SK-N-SH (cell line): ENCODE measurements at regions not wholly inside any gene's neighbourhood (a gene's known extent, or its start where the extent isn't known, plus 50 kb on each side); places are given as distances from the start of the nearest gene placed in this dataset.

Source experiments
- CTCF ChIA-PET: fragments of 300-600, 350-600 bp; formaldehyde crosslinking; extraction: SDS; loops from one replicate; lab custom pipeline; 2021; lab: Yijun Ruan, JAX
- POLR2A ChIA-PET: fragments of 350-600 bp; sonication (Branson Sonifier 250); formaldehyde crosslinking; extraction: SDS; loops from one replicate; lab custom pipeline; 2020; ENCODE audit warnings: antibody characterized with exemption, inconsistent platforms; lab: Yijun Ruan, JAX
- DNase-seq: peaks from one replicate; pipeline ENCODE4 v3.0.0; 2012
- H2AFZ ChIP-seq: fragments of 200-600 bp; sonication (generic); 2 replicates; pipeline ENCODE4 v1.8.1; 2016; ENCODE audit warnings: antibody characterized with exemption, mild to moderate bottlenecking, low read depth
- H3F3A ChIP-seq: fragments of 200-600 bp; sonication (generic); replicated peaks from 2 replicates; pipeline ENCODE3; 2016; ENCODE audit warnings: antibody characterized with exemption, mild to moderate bottlenecking; ENCODE audit not compliant: insufficient read depth
- H3K27ac ChIP-seq, 2 experiments: fragments of 200-500 bp in 1 of 2; fragments of 200-600 bp in 1 of 2; sonication (Bioruptor generic) in 1 of 2; sonication (generic), shearing (Covaris generic) in 1 of 2; 2 replicates each; pipeline versions ENCODE4 v1.5.1 to v1.6.1; 2014 to 2016; ENCODE audit warnings: low read depth in 2 of 2, inconsistent platforms in 1 of 2, low read length in 1 of 2, mild to moderate bottlenecking in 1 of 2, mixed read lengths in 1 of 2
- H3K27me3 ChIP-seq: fragments of 200-600 bp; sonication (generic), shearing (Covaris generic); 2 replicates; pipeline ENCODE4 v1.6.1; 2016; ENCODE audit warnings: mixed run types; ENCODE audit not compliant: insufficient read depth
- H3K36me3 ChIP-seq, 2 experiments: fragments of 200-500 bp in 1 of 2; fragments of 200-600 bp in 1 of 2; sonication (Bioruptor generic) in 1 of 2; sonication (generic) in 1 of 2; replicated peaks in 1 of 2; 2 replicates each; pipeline versions ENCODE3 to v1.5.1; 2014 to 2016; ENCODE audit warnings: low read length in 1 of 2, mild to moderate bottlenecking in 1 of 2; ENCODE audit not compliant: insufficient read depth in 2 of 2, control insufficient read depth in 1 of 2
- H3K4me1 ChIP-seq, 2 experiments: fragments of 200-500 bp in 1 of 2; fragments of 200-600 bp in 1 of 2; sonication (Bioruptor generic) in 1 of 2; sonication (generic), shearing (Covaris generic) in 1 of 2; 2 replicates each; pipeline versions ENCODE4 v1.5.1 to v1.6.1; 2014 to 2016; ENCODE audit warnings: low read depth in 1 of 2, low read length in 1 of 2, mixed run types in 1 of 2; ENCODE audit not compliant: insufficient read depth in 2 of 2, control insufficient read depth in 1 of 2
- H3K4me2 ChIP-seq: fragments of 200-600 bp; sonication (generic), shearing (Covaris generic); 2 replicates; pipeline ENCODE4 v1.6.1; 2017; ENCODE audit warnings: mixed run types
- H3K4me3 ChIP-seq, 2 experiments: fragments of 200-500 bp in 1 of 2; fragments of 200-600 bp in 1 of 2; sonication (Bioruptor generic) in 1 of 2; sonication (generic), shearing (Covaris generic) in 1 of 2; 2 replicates each; pipeline versions ENCODE4 v1.5.1 to v1.8.1; 2014 to 2016; ENCODE audit warnings: low read depth in 2 of 2, inconsistent platforms in 1 of 2, low read length in 1 of 2, mild to moderate bottlenecking in 1 of 2, mixed read lengths in 1 of 2, moderate library complexity in 1 of 2
- H3K79me2 ChIP-seq: fragments of 200-600 bp; sonication (generic); 2 replicates; pipeline ENCODE4 v1.8.1; 2017; ENCODE audit warnings: mild to moderate bottlenecking; ENCODE audit not compliant: insufficient read depth
- H3K9ac ChIP-seq: fragments of 200-600 bp; sonication (generic); 2 replicates; pipeline ENCODE4 v1.6.1; 2017; ENCODE audit warnings: mixed run types
- H3K9me2 ChIP-seq: fragments of 200-600 bp; sonication (generic); 2 replicates; pipeline ENCODE4 v1.6.1; 2017; ENCODE audit warnings: mixed run types
- H3K9me3 ChIP-seq: fragments of 200-600 bp; sonication (generic); 2 replicates; pipeline ENCODE4 v1.6.1; 2017; ENCODE audit warnings: mixed run types, mild to moderate bottlenecking, moderate library complexity
- H4K20me1 ChIP-seq: fragments of 200-600 bp; sonication (generic); 2 replicates; pipeline ENCODE4 v1.6.1; 2017; ENCODE audit warnings: mild to moderate bottlenecking, mixed run types; ENCODE audit not compliant: insufficient read depth
- EP300 ChIP-seq, 2 experiments: IDR thresholded peaks; 2 replicates each; pipeline versions ENCODE4 v1.4.0 to v1.6.1; 2012; ENCODE audit warnings: borderline replicate concordance in 1 of 2, low read depth in 1 of 2, low read length in 1 of 2
- FOSL2 ChIP-seq: IDR thresholded peaks from 2 replicates; pipeline ENCODE4 v1.4.0; 2012; ENCODE audit warnings: low read depth, mild to moderate bottlenecking, moderate library complexity, borderline replicate concordance
- JUND ChIP-seq: IDR thresholded peaks from 2 replicates; pipeline ENCODE4 v1.4.0; 2012
- NFIC ChIP-seq: IDR thresholded peaks from 2 replicates; pipeline ENCODE4 v1.4.0; 2012; ENCODE audit warnings: borderline replicate concordance
- RAD21 ChIP-seq: IDR thresholded peaks from 2 replicates; pipeline ENCODE4 v1.6.1; 2012; ENCODE audit warnings: mild to moderate bottlenecking, low read length
- RCOR1 ChIP-seq: fragments of 150-350 bp; IDR thresholded peaks from 2 replicates; pipeline ENCODE4 v1.6.1; 2017; ENCODE audit warnings: antibody characterized with exemption, low read length
- RXRA ChIP-seq: IDR thresholded peaks from 2 replicates; pipeline ENCODE4 v1.4.0; 2012; ENCODE audit warnings: low read depth, mild to moderate bottlenecking, borderline replicate concordance
- SIN3A ChIP-seq: IDR thresholded peaks from 2 replicates; pipeline ENCODE4 v1.6.1; 2012; ENCODE audit warnings: low read depth, mild to moderate bottlenecking, low read length, moderate library complexity, borderline replicate concordance
- TCF12 ChIP-seq: IDR thresholded peaks from 2 replicates; pipeline ENCODE4 v1.4.0; 2012
- WGBS: methylation state at CpG from one replicate; pipeline ENCODE4 v1.1.6; 2017; ENCODE audit warnings: low lambda C conversion rate; 5-methylcytosine and 5-hydroxymethylcytosine counted together
- TF ChIP-seq, protein P1 (sequence below): IDR thresholded peaks from 2 replicates; pipeline ENCODE4 v1.6.1; 2012; ENCODE audit warnings: mild to moderate bottlenecking, low read depth, low read length, moderate library complexity
- TF ChIP-seq, protein P2 (sequence below): IDR thresholded peaks from 2 replicates; pipeline ENCODE4 v1.4.0; 2012; ENCODE audit warnings: low read depth
- TF ChIP-seq, protein P3 (sequence below): IDR thresholded peaks from 2 replicates; pipeline ENCODE4; 2012
- TF ChIP-seq, protein P4 (sequence below): fragments of 150-350 bp; IDR thresholded peaks from 2 replicates; pipeline ENCODE4 v1.6.1; 2016; ENCODE audit warnings: mild to moderate bottlenecking, low read depth, low read length
- TF ChIP-seq, protein P5 (sequence below): fragments of 150-350 bp; IDR thresholded peaks from 2 replicates; pipeline ENCODE4 v1.6.1; 2017; ENCODE audit warnings: antibody characterized with exemption, low read length, low read depth, borderline replicate concordance

DNA sequence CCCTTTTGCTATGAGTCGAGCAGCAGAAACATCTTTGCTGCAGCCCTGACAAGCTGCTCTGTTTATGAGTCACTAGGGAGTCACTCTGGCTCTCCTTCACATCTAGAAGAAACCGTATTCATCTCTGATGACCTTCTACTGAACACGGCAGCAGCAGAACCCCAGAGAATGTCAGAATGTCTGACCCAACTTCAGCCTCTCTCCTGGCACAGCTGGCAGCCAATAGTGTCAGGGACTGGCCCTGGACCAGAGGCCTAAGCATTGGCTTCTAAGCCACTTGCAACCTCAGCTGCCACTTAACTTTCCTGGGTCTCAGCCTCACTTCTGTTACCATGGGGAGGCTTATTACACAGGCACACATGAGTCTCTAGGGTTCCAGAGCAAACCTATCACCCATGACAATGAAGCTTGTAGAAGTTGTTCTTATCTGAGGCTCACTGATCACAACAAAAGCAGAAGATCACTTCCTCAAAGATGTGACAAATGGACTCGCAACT lies 184.1 kb upstream of the TLE3 start:
- Histone ChIP-seq H3K36me3 (no peaks in the 10 kb centered on the region), H3K9me2 (no peaks in the 10 kb centered on the region), H3K9me3 (no peaks in the 10 kb centered on the region), H3K4me3 (no peak overlapping the region), H3K27me3 (no peaks in the 10 kb centered on the region), H3K9ac (no peak overlapping the region), H4K20me1 (no peaks in the 10 kb centered on the region), H3K4me1 (peaks cover 12 to 26% of the 10 kb centered on the region in 2 experiments; a peak in 3 of 4 replicates), H3K4me2 (peak overlapping the region; percentile 29; the same call in 1 of the 2 replicates), H2AFZ (peak overlapping the region; percentile 3; the same call in 1 of the 2 replicates), H3F3A (peaks cover 15% of the 10 kb centered on the region), H3K27ac (peak overlapping the region in 1 of 2 experiments; percentile 50; a peak in 2 of 4 replicates), H3K79me2 (no peaks in the 10 kb centered on the region)
- CTCF ChIA-PET, result no interaction called here
- POLR2A ChIA-PET, result no interaction called here
- no peak for TF ChIP-seq RXRA
- TF ChIP-seq NFIC, result peak; percentile 45; the same call in 1 of the 2 replicates
- TF ChIP-seq EP300 (IDR thresholded peaks at IDR 0.05; ENCODE audit: borderline replicate concordance in 1 of 2, low read depth in 1 of 2, low read length in 1 of 2), result peak in 1 of 2 experiments; percentile 39; a peak in 1 of 4 replicates
- peak; percentile 85 for TF ChIP-seq FOSL2
- TF ChIP-seq, protein P1, sequence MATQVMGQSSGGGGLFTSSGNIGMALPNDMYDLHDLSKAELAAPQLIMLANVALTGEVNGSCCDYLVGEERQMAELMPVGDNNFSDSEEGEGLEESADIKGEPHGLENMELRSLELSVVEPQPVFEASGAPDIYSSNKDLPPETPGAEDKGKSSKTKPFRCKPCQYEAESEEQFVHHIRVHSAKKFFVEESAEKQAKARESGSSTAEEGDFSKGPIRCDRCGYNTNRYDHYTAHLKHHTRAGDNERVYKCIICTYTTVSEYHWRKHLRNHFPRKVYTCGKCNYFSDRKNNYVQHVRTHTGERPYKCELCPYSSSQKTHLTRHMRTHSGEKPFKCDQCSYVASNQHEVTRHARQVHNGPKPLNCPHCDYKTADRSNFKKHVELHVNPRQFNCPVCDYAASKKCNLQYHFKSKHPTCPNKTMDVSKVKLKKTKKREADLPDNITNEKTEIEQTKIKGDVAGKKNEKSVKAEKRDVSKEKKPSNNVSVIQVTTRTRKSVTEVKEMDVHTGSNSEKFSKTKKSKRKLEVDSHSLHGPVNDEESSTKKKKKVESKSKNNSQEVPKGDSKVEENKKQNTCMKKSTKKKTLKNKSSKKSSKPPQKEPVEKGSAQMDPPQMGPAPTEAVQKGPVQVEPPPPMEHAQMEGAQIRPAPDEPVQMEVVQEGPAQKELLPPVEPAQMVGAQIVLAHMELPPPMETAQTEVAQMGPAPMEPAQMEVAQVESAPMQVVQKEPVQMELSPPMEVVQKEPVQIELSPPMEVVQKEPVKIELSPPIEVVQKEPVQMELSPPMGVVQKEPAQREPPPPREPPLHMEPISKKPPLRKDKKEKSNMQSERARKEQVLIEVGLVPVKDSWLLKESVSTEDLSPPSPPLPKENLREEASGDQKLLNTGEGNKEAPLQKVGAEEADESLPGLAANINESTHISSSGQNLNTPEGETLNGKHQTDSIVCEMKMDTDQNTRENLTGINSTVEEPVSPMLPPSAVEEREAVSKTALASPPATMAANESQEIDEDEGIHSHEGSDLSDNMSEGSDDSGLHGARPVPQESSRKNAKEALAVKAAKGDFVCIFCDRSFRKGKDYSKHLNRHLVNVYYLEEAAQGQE, result no peak
- no peak for TF ChIP-seq RAD21
- TF ChIP-seq, protein P2, sequence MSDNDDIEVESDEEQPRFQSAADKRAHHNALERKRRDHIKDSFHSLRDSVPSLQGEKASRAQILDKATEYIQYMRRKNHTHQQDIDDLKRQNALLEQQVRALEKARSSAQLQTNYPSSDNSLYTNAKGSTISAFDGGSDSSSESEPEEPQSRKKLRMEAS, result peak; percentile 56
- TF ChIP-seq, protein P3, sequence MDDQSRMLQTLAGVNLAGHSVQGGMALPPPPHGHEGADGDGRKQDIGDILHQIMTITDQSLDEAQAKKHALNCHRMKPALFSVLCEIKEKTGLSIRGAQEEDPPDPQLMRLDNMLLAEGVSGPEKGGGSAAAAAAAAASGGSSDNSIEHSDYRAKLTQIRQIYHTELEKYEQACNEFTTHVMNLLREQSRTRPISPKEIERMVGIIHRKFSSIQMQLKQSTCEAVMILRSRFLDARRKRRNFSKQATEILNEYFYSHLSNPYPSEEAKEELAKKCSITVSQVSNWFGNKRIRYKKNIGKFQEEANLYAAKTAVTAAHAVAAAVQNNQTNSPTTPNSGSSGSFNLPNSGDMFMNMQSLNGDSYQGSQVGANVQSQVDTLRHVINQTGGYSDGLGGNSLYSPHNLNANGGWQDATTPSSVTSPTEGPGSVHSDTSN, result peak; percentile 44
- peak; percentile 72 for TF ChIP-seq TCF12
- TF ChIP-seq JUND, result peak; percentile 67
- TF ChIP-seq, protein P4, sequence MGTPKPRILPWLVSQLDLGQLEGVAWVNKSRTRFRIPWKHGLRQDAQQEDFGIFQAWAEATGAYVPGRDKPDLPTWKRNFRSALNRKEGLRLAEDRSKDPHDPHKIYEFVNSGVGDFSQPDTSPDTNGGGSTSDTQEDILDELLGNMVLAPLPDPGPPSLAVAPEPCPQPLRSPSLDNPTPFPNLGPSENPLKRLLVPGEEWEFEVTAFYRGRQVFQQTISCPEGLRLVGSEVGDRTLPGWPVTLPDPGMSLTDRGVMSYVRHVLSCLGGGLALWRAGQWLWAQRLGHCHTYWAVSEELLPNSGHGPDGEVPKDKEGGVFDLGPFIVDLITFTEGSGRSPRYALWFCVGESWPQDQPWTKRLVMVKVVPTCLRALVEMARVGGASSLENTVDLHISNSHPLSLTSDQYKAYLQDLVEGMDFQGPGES, result no peak
- TF ChIP-seq, protein P5, sequence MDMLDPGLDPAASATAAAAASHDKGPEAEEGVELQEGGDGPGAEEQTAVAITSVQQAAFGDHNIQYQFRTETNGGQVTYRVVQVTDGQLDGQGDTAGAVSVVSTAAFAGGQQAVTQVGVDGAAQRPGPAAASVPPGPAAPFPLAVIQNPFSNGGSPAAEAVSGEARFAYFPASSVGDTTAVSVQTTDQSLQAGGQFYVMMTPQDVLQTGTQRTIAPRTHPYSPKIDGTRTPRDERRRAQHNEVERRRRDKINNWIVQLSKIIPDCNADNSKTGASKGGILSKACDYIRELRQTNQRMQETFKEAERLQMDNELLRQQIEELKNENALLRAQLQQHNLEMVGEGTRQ, result no peak
- no peak for TF ChIP-seq RCOR1
- no peak for TF ChIP-seq SIN3A
- 28% methylated on average over 4 of the region's 4 CpGs for WGBS
- no peak for DNase-seq
